ENCODE measurements at regions not wholly inside any gene's neighbourhood (a gene's known extent, or its start where the extent isn't known, plus 50 kb on each side); places are given as distances from the start of the nearest gene placed in this dataset.

DNA sequence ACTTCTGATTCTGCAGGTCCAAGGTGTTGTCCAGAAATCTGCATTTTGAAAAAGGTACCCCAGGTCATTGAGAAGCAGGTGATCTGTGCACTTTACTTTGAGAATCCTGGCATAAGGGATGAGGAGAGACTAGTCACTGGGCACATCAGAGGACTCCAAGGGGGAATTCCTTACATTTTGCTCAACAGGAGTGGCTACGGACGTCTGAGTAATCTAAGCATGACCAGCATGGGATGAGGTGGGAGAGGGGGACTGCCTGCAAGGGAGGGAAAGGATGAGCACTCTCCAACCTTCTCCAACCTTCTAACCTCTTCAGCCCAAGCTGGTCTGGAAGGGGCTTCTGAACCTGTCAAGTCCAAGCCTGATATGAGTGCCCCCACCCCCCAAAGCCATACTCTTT is 55.5 kb downstream of the MARCHF4 start:
- H3K4me1 ChIP-seq (ENCODE audit: control insufficient read depth in 1 of 2, insufficient read depth in 2 of 2, low read length in 2 of 2): no peaks in the 10 kb centered on the region
- H3K9me3 ChIP-seq (replicated peaks in 1 of 2; ENCODE audit: control insufficient read depth in 1 of 2, insufficient read depth in 1 of 2, low read length in 2 of 2): no peaks in the 10 kb centered on the region
- no peaks in the 10 kb centered on the region for H3K9me3 Mint-ChIP-seq
- no peak overlapping the region for H3K4me3 ChIP-seq (replicated peaks in 1 of 3; ENCODE audit: low read depth in 2 of 3, low read length in 3 of 3)
- no peaks in the 10 kb centered on the region for H3K4me1 Mint-ChIP-seq
- no peaks in the 10 kb centered on the region for H3K36me3 ChIP-seq (replicated peaks in 1 of 2; ENCODE audit: control insufficient read depth in 1 of 2, insufficient read depth in 2 of 2, low read length in 2 of 2)
- no peak overlapping the region for H3K9ac ChIP-seq (ENCODE audit: insufficient read depth, low read length, poor library complexity, severe bottlenecking)
- intact Hi-C loops (cut with micrococcal nuclease): no loop called here
- H3K27ac Mint-ChIP-seq: no peak overlapping the region
- no peaks in the 10 kb centered on the region for H3K79me2 ChIP-seq (ENCODE audit: insufficient read depth, low read length)
- H3K4me3 Mint-ChIP-seq: no peak overlapping the region
- no peak overlapping the region for H3K27ac ChIP-seq (ENCODE audit: low read depth in 1 of 2, low read length in 2 of 2)
- peaks cover 3 to 7% (median 6%) of the 10 kb centered on the region in 3 donors for H3K27me3 Mint-ChIP-seq (ENCODE audit: low read depth in 3 of 3)
- H3K4me2 ChIP-seq (replicated peaks; ENCODE audit: extremely low read depth, low read length, poor library complexity, severe bottlenecking): no peak overlapping the region
- DNase-seq: no peak
- H3K27me3 ChIP-seq (ENCODE audit: control insufficient read depth in 2 of 2, insufficient read depth in 2 of 2, low read length in 2 of 2): no peaks in the 10 kb centered on the region
- no CpG with 5 or more reads among the region's 2 CpGs for WGBS (ENCODE audit: insufficient coverage)
- H2AFZ ChIP-seq (ENCODE audit: insufficient read depth, low read depth, low read length, poor library complexity, severe bottlenecking): no peak overlapping the region
- H4K20me1 ChIP-seq (ENCODE audit: insufficient read depth, low read length): no peaks in the 10 kb centered on the region
- TF ChIP-seq, protein P1, sequence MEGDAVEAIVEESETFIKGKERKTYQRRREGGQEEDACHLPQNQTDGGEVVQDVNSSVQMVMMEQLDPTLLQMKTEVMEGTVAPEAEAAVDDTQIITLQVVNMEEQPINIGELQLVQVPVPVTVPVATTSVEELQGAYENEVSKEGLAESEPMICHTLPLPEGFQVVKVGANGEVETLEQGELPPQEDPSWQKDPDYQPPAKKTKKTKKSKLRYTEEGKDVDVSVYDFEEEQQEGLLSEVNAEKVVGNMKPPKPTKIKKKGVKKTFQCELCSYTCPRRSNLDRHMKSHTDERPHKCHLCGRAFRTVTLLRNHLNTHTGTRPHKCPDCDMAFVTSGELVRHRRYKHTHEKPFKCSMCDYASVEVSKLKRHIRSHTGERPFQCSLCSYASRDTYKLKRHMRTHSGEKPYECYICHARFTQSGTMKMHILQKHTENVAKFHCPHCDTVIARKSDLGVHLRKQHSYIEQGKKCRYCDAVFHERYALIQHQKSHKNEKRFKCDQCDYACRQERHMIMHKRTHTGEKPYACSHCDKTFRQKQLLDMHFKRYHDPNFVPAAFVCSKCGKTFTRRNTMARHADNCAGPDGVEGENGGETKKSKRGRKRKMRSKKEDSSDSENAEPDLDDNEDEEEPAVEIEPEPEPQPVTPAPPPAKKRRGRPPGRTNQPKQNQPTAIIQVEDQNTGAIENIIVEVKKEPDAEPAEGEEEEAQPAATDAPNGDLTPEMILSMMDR (IDR thresholded peaks at IDR 0.05): no peak
- no peaks in the 10 kb centered on the region for H3K36me3 Mint-ChIP-seq

DNA sequence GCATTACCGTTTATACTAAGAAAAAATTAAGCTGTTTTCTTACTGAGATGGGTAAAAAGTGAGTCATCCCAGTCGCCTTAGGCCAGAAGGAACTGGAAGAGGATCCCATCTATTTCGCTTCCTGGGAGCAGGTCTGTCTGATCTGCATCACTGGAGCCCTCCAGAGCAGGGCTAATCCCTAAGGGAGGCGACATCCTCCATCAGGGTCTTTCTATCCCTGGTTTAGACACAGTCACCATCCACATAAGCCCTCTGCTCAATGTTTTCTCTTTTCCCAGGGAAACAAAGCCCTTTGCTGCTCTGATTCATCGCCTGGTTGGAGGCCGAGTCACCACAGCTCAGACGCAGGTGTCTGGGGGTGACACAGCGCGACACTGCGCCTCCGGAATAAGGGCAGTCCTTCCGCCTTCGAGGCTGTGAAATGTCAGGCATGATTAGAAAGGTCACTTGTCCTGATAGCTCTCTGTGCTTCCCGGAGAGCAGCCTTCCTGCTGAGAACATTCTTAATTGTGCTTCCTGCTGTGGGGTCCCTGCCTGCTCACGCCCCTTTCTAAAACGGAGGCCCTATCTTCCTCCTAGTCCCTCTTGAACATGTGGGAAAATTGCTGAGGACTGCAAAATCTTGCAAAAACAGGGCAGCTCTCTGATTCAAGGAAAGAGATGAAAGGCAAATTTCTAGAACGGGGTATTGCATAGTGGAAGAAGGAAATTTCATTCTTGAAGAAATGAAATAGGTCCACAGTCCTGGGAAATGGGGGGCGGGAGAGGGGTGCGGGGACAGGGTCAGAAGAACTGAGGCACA is 56.3 kb downstream of the MARCHF4 start:
- Histone ChIP-seq H3K36me3 (replicated peaks in 1 of 2; ENCODE audit: control insufficient read depth in 1 of 2, insufficient read depth in 2 of 2, low read length in 2 of 2) (no peaks in the 10 kb centered on the region), H3K27ac (ENCODE audit: low read depth in 1 of 2, low read length in 2 of 2) (no peak overlapping the region), H3K9me3 (replicated peaks in 1 of 2; ENCODE audit: control insufficient read depth in 1 of 2, insufficient read depth in 1 of 2, low read length in 2 of 2) (no peaks in the 10 kb centered on the region), H3K4me3 (replicated peaks in 1 of 3; ENCODE audit: low read depth in 2 of 3, low read length in 3 of 3) (no peak overlapping the region), H3K4me2 (replicated peaks; ENCODE audit: extremely low read depth, low read length, poor library complexity, severe bottlenecking) (no peak overlapping the region), H4K20me1 (ENCODE audit: insufficient read depth, low read length) (no peaks in the 10 kb centered on the region), H3K79me2 (ENCODE audit: insufficient read depth, low read length) (no peaks in the 10 kb centered on the region), H3K27me3 (ENCODE audit: control insufficient read depth in 2 of 2, insufficient read depth in 2 of 2, low read length in 2 of 2) (no peaks in the 10 kb centered on the region), H3K9ac (ENCODE audit: insufficient read depth, low read length, poor library complexity, severe bottlenecking) (no peak overlapping the region), H3K4me1 (ENCODE audit: control insufficient read depth in 1 of 2, insufficient read depth in 2 of 2, low read length in 2 of 2) (no peaks in the 10 kb centered on the region), H2AFZ (ENCODE audit: insufficient read depth, low read depth, low read length, poor library complexity, severe bottlenecking) (no peak overlapping the region)
- no peaks in the 10 kb centered on the region for H3K9me3 Mint-ChIP-seq
- H3K4me1 Mint-ChIP-seq: no peaks in the 10 kb centered on the region
- no peak for DNase-seq
- TF ChIP-seq, protein P1 (IDR thresholded peaks at IDR 0.05): no peak
- H3K27ac Mint-ChIP-seq: no peak overlapping the region
- intact Hi-C loops (cut with micrococcal nuclease): no loop called here
- no peak overlapping the region for H3K4me3 Mint-ChIP-seq
- no peaks in the 10 kb centered on the region for H3K36me3 Mint-ChIP-seq
- H3K27me3 Mint-ChIP-seq (ENCODE audit: low read depth in 3 of 3): peaks cover 3 to 7% (median 6%) of the 10 kb centered on the region in 3 donors
- 79% methylated on average over 11 of the region's 19 CpGs for WGBS (ENCODE audit: insufficient coverage)
